ENCODE measurements at regions not wholly inside any gene's neighbourhood (a gene's known extent, or its start where the extent isn't known, plus 50 kb on each side); places are given as distances from the start of the nearest gene placed in this dataset.

DNA sequence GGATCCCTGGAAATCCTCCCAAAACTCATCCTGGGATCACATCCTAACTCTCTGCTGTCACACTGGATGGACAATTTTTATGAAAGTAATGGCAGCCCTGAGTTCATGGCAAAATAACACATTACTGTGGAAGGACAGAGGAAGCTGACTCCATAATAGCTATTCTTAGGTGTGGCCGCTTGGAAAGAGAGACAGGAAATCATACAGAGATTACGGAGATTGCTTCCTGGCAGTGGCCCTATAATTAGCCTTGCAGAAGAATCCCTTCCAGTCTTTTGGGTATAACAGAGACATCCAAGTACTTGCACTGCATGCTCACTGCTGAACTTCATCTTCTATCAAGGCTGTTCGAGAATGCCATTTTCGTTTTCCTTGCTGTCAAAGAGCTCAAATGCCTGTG is 133.1 kb upstream of the VCX start:
- Histone ChIP-seq H3K79me2 (ENCODE audit: insufficient read depth, low read length) (no peaks in the 10 kb centered on the region), H3K4me2 (ENCODE audit: low read depth, low read length) (no peak overlapping the region), H3K27ac (ENCODE audit: extremely low read length, insufficient read depth, low read length) (no peak overlapping the region), H3K36me3 (replicated peaks in 1 of 2; ENCODE audit: control insufficient read depth in 1 of 2, insufficient read depth in 2 of 2, low read length in 2 of 2) (no peaks in the 10 kb centered on the region), H4K20me1 (ENCODE audit: insufficient read depth, low read length) (no peaks in the 10 kb centered on the region), H3K9ac (ENCODE audit: insufficient read depth, low read depth, low read length) (no peak overlapping the region), H2AFZ (ENCODE audit: low read length) (no peak overlapping the region), H3K4me1 (ENCODE audit: insufficient read depth, low read length) (no peaks in the 10 kb centered on the region), H3K9me3 (ENCODE audit: low read length) (no peaks in the 10 kb centered on the region), H3K27me3 (ENCODE audit: control insufficient read depth in 1 of 2, insufficient read depth in 2 of 2, low read length in 2 of 2) (no peaks in the 10 kb centered on the region), H3K4me3 (replicated peaks in 1 of 3; ENCODE audit: insufficient read depth in 1 of 3, low read depth in 2 of 3, low read length in 3 of 3) (no peak overlapping the region)
- FAIRE-seq = no peak
- no peak for ATAC-seq
- no TSS peak for BruUV-seq (replicated peaks)
- in situ Hi-C loops (cut with HindIII; ENCODE audit: extremely low pct_ligation_motif_present, low pct_unique_long_range_greater_than_20kb) (no loop called here), intact Hi-C loops (cut with micrococcal nuclease; ENCODE audit: unreplicated experiment) (no loop called here)
- DNase-seq (ENCODE audit: low spot score) = no peak
- ChIA-PET POLR2A (no interaction called here), CTCF (ENCODE audit: low intra/inter-chr PET ratio, low total read pairs) (no interaction called here)
- 44% methylated on average over 4 of the region's 4 CpGs for WGBS (ENCODE audit: low lambda C conversion rate)
- no peak for TF ChIP-seq CENPX (CRISPR knock-in tag; IDR thresholded peaks at IDR 0.05)

DNA sequence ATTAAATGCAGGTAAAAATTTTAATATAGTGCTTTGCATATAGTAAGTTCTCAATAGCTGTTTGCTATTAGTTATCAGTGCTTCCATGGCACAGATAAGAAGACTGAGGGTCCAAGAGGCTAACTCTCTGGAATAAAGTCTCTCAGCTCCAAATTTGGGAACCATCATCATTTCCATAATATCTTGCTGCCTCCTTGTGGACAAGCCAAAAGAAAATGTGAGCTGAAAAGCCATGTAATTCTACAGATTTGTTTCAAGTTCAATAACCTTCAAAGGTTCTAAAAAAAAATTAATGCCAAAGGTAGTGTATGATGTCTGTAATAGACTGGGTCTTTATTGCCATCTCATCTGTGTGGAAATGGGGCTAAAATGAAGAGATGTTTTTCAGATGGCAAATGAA is 136.9 kb upstream of the VCX start:
- Histone ChIP-seq H3K9ac (ENCODE audit: insufficient read depth, low read depth, low read length) (no peak overlapping the region), H3K79me2 (ENCODE audit: insufficient read depth, low read length) (no peaks in the 10 kb centered on the region), H3K4me3 (replicated peaks in 1 of 3; ENCODE audit: insufficient read depth in 1 of 3, low read depth in 2 of 3, low read length in 3 of 3) (no peak overlapping the region), H3K4me2 (ENCODE audit: low read depth, low read length) (no peak overlapping the region), H3K27me3 (ENCODE audit: control insufficient read depth in 1 of 2, insufficient read depth in 2 of 2, low read length in 2 of 2) (no peaks in the 10 kb centered on the region), H4K20me1 (ENCODE audit: insufficient read depth, low read length) (no peaks in the 10 kb centered on the region), H3K36me3 (replicated peaks in 1 of 2; ENCODE audit: control insufficient read depth in 1 of 2, insufficient read depth in 2 of 2, low read length in 2 of 2) (no peaks in the 10 kb centered on the region), H2AFZ (ENCODE audit: low read length) (no peak overlapping the region), H3K4me1 (ENCODE audit: insufficient read depth, low read length) (no peaks in the 10 kb centered on the region), H3K27ac (ENCODE audit: extremely low read length, insufficient read depth, low read length) (no peak overlapping the region), H3K9me3 (ENCODE audit: low read length) (no peaks in the 10 kb centered on the region)
- ATAC-seq (no peak), FAIRE-seq (no peak), DNase-seq (ENCODE audit: low spot score) (no peak)
- intact Hi-C loops (cut with micrococcal nuclease; ENCODE audit: unreplicated experiment) = no loop called here
- ChIA-PET CTCF (ENCODE audit: low intra/inter-chr PET ratio, low total read pairs) (no interaction called here), POLR2A (no interaction called here)
- in situ Hi-C loops (cut with HindIII; ENCODE audit: extremely low pct_ligation_motif_present, low pct_unique_long_range_greater_than_20kb) = no loop called here
- peak; percentile 34; the same call in 1 of the 2 replicates for TF ChIP-seq STAG1 (CRISPR knock-in tag; IDR thresholded peaks at IDR 0.05)
- TF ChIP-seq, protein P1, sequence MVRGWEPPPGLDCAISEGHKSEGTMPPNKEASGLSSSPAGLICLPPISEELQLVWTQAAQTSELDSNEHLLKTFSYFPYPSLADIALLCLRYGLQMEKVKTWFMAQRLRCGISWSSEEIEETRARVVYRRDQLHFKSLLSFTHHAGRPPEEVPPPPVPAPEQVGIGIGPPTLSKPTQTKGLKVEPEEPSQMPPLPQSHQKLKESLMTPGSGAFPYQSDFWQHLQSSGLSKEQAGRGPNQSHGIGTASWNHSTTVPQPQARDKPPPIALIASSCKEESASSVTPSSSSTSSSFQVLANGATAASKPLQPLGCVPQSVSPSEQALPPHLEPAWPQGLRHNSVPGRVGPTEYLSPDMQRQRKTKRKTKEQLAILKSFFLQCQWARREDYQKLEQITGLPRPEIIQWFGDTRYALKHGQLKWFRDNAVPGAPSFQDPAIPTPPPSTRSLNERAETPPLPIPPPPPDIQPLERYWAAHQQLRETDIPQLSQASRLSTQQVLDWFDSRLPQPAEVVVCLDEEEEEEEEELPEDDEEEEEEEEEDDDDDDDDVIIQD (CRISPR knock-in tag; IDR thresholded peaks at IDR 0.05; ENCODE audit: low read depth) = no peak
- no TSS peak for BruUV-seq (replicated peaks)

Data from HepG2 (cell line).